ENCODE measurements at regions not wholly inside any gene's neighbourhood (a gene's known extent, or its start where the extent isn't known, plus 50 kb on each side); places are given as distances from the start of the nearest gene placed in this dataset.

DNA sequence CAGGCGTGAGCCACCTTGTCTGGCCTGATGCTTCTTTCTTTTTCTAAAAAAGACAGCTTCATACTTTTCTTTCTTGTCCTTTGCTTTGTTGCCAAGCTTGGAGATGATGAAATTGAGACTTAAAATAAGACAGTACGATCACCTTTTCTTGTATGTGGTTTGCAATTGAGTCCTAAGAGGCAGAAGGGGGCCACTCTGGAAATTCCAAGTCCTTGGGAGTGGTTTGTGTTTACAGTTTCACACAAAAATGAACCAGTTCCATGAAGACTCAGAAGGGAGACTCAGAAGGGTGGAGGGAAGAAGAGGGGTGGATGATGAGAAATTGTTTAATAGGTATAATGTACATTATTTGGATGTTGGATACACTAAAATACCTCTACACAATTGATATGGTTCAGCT lies 70.7 kb upstream of the TNS3 start:
- TF ChIP-seq CTCF (conservative IDR thresholded peaks at IDR 0.05), result no peak
- TF ChIP-seq ZFX (IDR thresholded peaks at IDR 0.05), result no peak
- H3K27ac ChIP-seq, result no peak overlapping the region

DNA sequence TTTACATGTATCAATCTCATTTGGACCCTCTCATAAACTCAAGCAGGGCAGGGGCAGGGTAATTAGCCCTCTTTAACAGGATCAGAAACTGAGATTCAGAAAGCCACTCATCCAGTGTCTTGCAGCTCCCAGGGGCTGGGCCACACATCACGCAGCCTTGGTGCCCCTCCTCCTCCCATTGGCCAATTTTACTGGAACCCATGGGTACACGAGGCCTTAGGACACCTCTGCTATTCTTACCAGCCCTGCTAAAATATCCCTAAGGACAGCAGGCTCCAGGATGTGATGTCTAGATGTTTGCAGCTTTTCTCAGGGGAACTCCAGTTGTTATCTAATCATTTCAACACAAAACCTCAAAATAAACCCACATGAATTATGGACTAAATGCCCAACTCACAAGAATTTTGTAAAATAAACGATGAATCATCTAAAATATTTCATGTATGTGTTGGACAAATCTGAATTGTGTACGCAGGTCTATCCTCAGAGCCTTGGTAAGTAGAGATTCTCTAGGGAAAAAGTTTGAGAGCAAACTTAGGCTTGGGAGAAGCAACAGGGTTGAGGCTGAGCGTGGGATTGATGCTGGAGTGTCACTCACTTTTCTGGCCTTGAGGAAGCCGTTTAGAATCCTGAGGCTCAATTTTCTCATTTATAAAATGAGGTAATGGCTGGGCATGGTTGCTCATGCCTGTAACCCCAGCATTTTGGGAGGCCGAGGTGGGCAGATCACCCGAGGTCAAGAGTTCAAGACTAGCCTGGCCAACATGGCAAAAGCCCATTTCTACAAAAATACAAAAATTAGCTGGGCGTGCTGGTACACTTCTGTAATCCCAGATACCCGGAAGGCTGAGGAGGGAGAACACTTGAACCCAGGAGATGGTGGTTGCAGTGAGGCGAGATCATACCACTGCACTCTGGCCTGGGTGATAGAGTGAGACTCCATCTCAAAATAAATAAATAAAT lies 69.7 kb upstream of the TNS3 start:
- no peak for TF ChIP-seq ZFX (IDR thresholded peaks at IDR 0.05)
- no peak for TF ChIP-seq CTCF (conservative IDR thresholded peaks at IDR 0.05)

DNA sequence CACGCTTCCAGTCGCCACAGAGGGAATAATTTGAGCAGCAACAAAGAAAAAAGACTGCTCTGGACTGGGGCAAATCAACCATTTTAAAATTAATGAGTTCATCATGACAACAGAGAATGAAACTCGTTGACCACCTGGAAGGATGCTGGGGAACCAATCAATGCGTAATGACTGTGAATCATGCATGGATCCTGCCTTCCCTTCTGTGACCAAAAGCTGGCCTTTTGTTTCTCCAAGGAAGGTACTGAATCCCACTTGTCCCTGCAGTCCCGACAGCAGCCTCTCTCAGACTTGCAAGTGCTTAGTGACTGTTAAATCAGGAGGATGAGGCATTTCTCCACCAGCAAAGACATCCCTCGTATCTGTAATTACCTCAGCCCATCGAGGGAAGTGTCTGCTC lies 68.0 kb upstream of the TNS3 start:
- H3K27ac ChIP-seq, result no peak overlapping the region
- no peak for TF ChIP-seq CTCF (conservative IDR thresholded peaks at IDR 0.05)
- no peak for TF ChIP-seq ZFX (IDR thresholded peaks at IDR 0.05)

More for the DNA sequence above, 69.7 kb upstream of the TNS3 start:
- no peak overlapping the region for H3K27ac ChIP-seq

- H3K27ac ChIP-seq, result no peak overlapping the region
- TF ChIP-seq ZFX (IDR thresholded peaks at IDR 0.05), result no peak
- TF ChIP-seq CTCF (conservative IDR thresholded peaks at IDR 0.05), result no peak
Observed at GRCh38 chr7:47648275-47648925, 66.5 kb upstream of the TNS3 start.

GRCh38 chr7:47647918-47648250 lies 66.0 kb upstream of the TNS3 start:
- H3K27ac ChIP-seq, result no peak overlapping the region
- TF ChIP-seq CTCF (conservative IDR thresholded peaks at IDR 0.05) (no peak), ZFX (IDR thresholded peaks at IDR 0.05) (no peak)

DNA sequence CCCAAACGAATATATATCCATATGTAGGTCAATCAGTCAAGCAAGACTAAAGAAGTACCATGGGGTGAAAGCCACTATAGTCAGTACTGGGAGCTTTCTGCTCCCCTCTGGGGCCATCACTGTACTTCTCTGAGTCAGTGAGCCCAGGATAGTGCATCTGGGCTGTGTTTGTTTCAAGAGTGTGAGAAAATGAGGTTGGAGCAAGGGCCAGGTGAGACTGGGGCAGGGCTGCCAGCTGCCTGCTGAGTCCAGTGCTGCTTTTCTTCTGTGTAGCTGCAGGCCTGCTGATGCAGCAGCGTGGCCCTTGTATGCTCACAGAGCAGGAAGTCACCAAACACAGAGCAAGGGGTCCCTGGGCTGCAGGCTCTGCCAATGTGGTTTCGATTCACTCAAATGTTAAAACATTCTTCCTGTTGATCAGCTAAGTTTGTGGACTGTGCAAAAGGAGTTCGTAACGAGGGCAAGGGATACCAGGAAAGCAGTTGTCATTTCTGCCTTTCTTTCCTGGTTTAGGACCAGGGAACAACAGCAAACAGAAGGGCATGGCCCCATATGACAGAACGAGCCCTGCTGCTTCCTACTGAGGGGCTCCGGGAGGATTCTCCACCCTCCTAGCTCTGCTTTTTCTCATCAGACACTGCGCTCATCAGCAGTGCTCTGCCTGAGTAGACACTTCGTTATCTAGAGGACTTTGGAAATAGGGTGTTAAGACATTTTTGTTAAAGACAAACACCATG lies 65.4 kb upstream of the TNS3 start:
- TF ChIP-seq CTCF (conservative IDR thresholded peaks at IDR 0.05) (no peak), ZFX (IDR thresholded peaks at IDR 0.05) (no peak)
- H3K27ac ChIP-seq, result no peak overlapping the region

Data from C4-2B (cell line).